GF-D8 (cell line): ENCODE measurements at regions not wholly inside any gene's neighbourhood (a gene's known extent, or its start where the extent isn't known, plus 50 kb on each side); places are given as distances from the start of the nearest gene placed in this dataset.

Source experiments
- DNase-seq: peaks from one replicate; lab custom pipeline; 2025; lab: John Stamatoyannopoulos, UW

GRCh38 chr22:49586873-49587272 is 240.8 kb downstream of the BRD1 start:
- DNase-seq: no peak

- DNase-seq: no peak
These were observed 241.4 kb downstream of the BRD1 start for GRCh38 chr22:49586244-49586748.

GRCh38 chr22:49585461-49586243 is 242.0 kb downstream of the BRD1 start:
- DNase-seq: no peak

GRCh38 chr22:49583886-49584505 is 243.7 kb downstream of the BRD1 start:
- no peak for DNase-seq

- DNase-seq: no peak
These were observed 244.3 kb downstream of the BRD1 start for GRCh38 chr22:49583341-49583740.

- DNase-seq: no peak
These were observed 245.0 kb downstream of the BRD1 start for GRCh38 chr22:49582678-49583077.

- no peak for DNase-seq
These were observed 245.5 kb downstream of the BRD1 start for GRCh38 chr22:49582181-49582580.

- DNase-seq: no peak
These were observed 247.6 kb downstream of the BRD1 start for GRCh38 chr22:49580024-49580423.

GRCh38 chr22:49577168-49578060 is 250.3 kb downstream of the BRD1 start:
- DNase-seq: no peak

- DNase-seq: no peak
These were observed 251.2 kb downstream of the BRD1 start for GRCh38 chr22:49576241-49577141.

- no peak for DNase-seq
These were observed 252.0 kb downstream of the BRD1 start for GRCh38 chr22:49575703-49576081.

GRCh38 chr22:49574881-49575702 is 252.6 kb downstream of the BRD1 start:
- DNase-seq: no peak

GRCh38 chr22:49574205-49574880 is 253.3 kb downstream of the BRD1 start:
- no peak for DNase-seq

GRCh38 chr22:49573109-49573765 is 254.4 kb downstream of the BRD1 start:
- DNase-seq: no peak

GRCh38 chr22:49571326-49571725 is 256.3 kb downstream of the BRD1 start:
- no peak for DNase-seq

GRCh38 chr22:49570032-49570848 is 257.4 kb downstream of the BRD1 start:
- DNase-seq: no peak

- no peak for DNase-seq
These were observed 258.2 kb downstream of the BRD1 start for GRCh38 chr22:49569286-49570031.

GRCh38 chr22:49568751-49569285 is 258.9 kb downstream of the BRD1 start:
- DNase-seq: no peak
